ENCODE measurements at regions not wholly inside any gene's neighbourhood (a gene's known extent, or its start where the extent isn't known, plus 50 kb on each side); places are given as distances from the start of the nearest gene placed in this dataset.

DNA sequence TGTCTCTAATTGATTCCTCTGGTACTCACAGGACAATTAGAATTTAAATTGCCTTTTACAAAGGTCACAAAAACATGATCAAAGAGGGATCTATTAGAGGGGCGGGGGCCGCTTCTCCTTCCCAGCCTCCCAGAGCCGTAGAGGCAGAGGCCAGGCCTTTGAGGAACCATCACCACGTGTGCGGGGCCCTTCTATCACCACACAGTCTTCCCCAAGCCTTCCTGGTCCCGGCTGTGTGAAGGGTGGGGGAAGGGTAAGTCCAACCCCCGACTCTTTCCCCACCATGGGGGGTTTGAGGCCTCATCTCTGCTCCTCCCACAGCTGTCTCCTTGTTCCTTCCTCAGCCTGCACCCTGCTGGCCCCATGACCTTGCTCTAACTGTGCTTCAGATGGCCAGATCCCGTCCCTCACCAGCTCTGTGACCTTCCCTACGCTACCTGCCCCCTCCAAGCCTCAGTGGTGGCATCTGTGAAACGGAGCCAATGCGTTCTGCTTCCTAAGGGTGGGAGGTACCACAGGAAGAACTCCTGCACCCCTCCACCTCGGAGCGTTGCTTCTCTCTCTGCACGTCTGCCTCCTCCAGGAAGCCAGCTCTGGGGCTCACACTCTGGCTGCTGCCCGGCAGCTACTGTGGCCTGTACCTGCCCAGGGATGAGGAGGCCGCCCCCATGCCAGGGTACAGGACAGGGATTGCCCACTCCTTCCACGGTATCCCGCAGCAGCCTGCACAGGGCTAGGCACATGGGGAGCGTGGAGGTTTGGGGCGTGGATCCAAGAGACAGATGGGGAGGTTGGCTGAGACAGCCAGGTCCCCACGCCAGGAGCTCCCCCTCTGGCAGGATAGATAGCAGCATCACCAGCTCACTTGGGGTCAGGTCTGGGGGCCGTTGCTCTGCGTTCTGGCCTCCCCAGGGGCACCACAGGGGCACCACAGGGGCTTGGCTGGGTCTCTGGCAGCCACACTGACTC, 83.8 kb downstream of the LINGO1 start:
- DNase-seq (peak in 1 of 3 donors; percentile 4), ATAC-seq (no peak)
- Histone ChIP-seq H3K36me3 (ENCODE audit: low read depth) (no peaks in the 10 kb centered on the region), H3K9me3 (no peaks in the 10 kb centered on the region), H3K4me1 (ENCODE audit: low read depth) (peaks cover 2% of the 10 kb centered on the region), H3K4me3 (no peak overlapping the region)
- intact Hi-C loops (cut with DNase I, micrococcal nuclease): loop anchor here in 1 of 2 donors (10.0 kb wide), 1 partner anchor 524 kb away; no protein-coding TSS in a partner anchor
- TF ChIP-seq, protein P1, sequence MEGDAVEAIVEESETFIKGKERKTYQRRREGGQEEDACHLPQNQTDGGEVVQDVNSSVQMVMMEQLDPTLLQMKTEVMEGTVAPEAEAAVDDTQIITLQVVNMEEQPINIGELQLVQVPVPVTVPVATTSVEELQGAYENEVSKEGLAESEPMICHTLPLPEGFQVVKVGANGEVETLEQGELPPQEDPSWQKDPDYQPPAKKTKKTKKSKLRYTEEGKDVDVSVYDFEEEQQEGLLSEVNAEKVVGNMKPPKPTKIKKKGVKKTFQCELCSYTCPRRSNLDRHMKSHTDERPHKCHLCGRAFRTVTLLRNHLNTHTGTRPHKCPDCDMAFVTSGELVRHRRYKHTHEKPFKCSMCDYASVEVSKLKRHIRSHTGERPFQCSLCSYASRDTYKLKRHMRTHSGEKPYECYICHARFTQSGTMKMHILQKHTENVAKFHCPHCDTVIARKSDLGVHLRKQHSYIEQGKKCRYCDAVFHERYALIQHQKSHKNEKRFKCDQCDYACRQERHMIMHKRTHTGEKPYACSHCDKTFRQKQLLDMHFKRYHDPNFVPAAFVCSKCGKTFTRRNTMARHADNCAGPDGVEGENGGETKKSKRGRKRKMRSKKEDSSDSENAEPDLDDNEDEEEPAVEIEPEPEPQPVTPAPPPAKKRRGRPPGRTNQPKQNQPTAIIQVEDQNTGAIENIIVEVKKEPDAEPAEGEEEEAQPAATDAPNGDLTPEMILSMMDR (IDR thresholded peaks at IDR 0.05): no peak

GRCh38 chr15:77547801-77548588, 84.7 kb downstream of the LINGO1 start:
- no peak overlapping the region for H3K4me3 ChIP-seq
- H3K36me3 ChIP-seq (ENCODE audit: low read depth): no peaks in the 10 kb centered on the region
- intact Hi-C loops (cut with DNase I, micrococcal nuclease): loop anchor here in 1 of 2 donors (10.0 kb wide), 1 partner anchor 523 kb away; no protein-coding TSS in a partner anchor
- ATAC-seq (no peak), DNase-seq (peak in 1 of 3 donors; percentile 14)
- TF ChIP-seq, protein P1 (IDR thresholded peaks at IDR 0.05): no peak
- H3K4me1 ChIP-seq (ENCODE audit: low read depth): peaks cover 5% of the 10 kb centered on the region
- no peaks in the 10 kb centered on the region for H3K9me3 ChIP-seq

GRCh38 chr15:77546870-77547269, 85.8 kb downstream of the LINGO1 start:
- H3K4me1 ChIP-seq (ENCODE audit: low read depth): peaks cover 8% of the 10 kb centered on the region

DNA sequence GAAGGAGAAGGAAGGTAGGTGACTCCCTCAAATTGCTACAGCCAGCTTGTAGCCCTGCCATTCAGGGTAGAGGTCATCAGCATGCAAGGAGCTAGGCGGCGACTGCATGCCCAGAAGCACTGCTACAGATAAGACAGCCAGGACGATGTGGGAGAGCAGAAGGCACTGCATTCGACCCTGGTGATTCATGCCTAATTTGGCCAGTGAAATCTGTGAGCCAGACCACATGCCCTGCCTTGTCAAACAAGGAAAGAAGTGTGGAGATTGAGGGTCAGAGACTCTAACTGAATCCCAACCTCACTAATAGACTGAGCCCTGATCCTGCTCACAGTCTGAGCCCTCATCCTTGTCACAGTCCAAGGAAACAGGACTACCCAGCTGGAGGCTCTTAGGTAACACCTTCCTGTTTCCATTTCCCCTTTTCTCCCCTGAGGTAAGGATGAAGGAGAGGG, 86.6 kb downstream of the LINGO1 start:
- intact Hi-C loops (cut with DNase I, micrococcal nuclease): loop anchor here in 1 of 2 donors (10.0 kb wide), 1 partner anchor 521 kb away; no protein-coding TSS in a partner anchor
- Histone ChIP-seq H3K36me3 (ENCODE audit: low read depth) (no peaks in the 10 kb centered on the region), H3K4me1 (ENCODE audit: low read depth) (peaks cover 8% of the 10 kb centered on the region), H3K4me3 (no peak overlapping the region), H3K9me3 (no peaks in the 10 kb centered on the region)
- ATAC-seq (peak; percentile 42), DNase-seq (peak in 1 of 3 donors; percentile 45)
- TF ChIP-seq, protein P1 (IDR thresholded peaks at IDR 0.05): no peak

More at GRCh38 chr15:77546870-77547269, 85.8 kb downstream of the LINGO1 start:
- Histone ChIP-seq H3K36me3 (ENCODE audit: low read depth) (no peaks in the 10 kb centered on the region), H3K4me3 (no peak overlapping the region), H3K9me3 (no peaks in the 10 kb centered on the region)
- DNase-seq: peak in 1 of 3 donors; percentile 7
- intact Hi-C loops (cut with DNase I, micrococcal nuclease): loop anchor here in 1 of 2 donors (10.0 kb wide), 1 partner anchor 522 kb away; no protein-coding TSS in a partner anchor
- TF ChIP-seq, protein P1 (IDR thresholded peaks at IDR 0.05): no peak
- no peak for ATAC-seq

- Histone ChIP-seq H3K4me3 (no peak overlapping the region), H3K36me3 (ENCODE audit: low read depth) (no peaks in the 10 kb centered on the region), H3K9me3 (no peaks in the 10 kb centered on the region), H3K4me1 (ENCODE audit: low read depth) (peaks cover 8% of the 10 kb centered on the region)
- no peak for ATAC-seq
- DNase-seq: peak in 1 of 3 donors; percentile 14
- TF ChIP-seq, protein P1 (IDR thresholded peaks at IDR 0.05): no peak
- intact Hi-C loops (cut with DNase I, micrococcal nuclease): loop anchor here in 1 of 2 donors (10.0 kb wide), 1 partner anchor 520 kb away; no protein-coding TSS in a partner anchor
Measured at GRCh38 chr15:77545058-77545457, 87.7 kb downstream of the LINGO1 start.

Data from mucosa of descending colon (tissue), 3 donors.